Fibroblast of villous mesenchyme (primary cell): ENCODE measurements at regions not wholly inside any gene's neighbourhood (a gene's known extent, or its start where the extent isn't known, plus 50 kb on each side); places are given as distances from the start of the nearest gene placed in this dataset.

Experiments
- DNase-seq: peaks from one replicate; pipeline ENCODE4 v3.0.0-alpha.2; 2010; ENCODE audit warnings: low read depth
- H3K4me3 ChIP-seq: 2 replicates; pipeline ENCODE4 v1.5.1; 2011; ENCODE audit warnings: low read depth, mild to moderate bottlenecking, low read length
- TF ChIP-seq, protein P1 (sequence below): IDR thresholded peaks from 2 replicates; pipeline ENCODE4 v1.5.1; 2012; ENCODE audit warnings: low read depth, mild to moderate bottlenecking, low read length; ENCODE audit not compliant: insufficient read depth

DNA sequence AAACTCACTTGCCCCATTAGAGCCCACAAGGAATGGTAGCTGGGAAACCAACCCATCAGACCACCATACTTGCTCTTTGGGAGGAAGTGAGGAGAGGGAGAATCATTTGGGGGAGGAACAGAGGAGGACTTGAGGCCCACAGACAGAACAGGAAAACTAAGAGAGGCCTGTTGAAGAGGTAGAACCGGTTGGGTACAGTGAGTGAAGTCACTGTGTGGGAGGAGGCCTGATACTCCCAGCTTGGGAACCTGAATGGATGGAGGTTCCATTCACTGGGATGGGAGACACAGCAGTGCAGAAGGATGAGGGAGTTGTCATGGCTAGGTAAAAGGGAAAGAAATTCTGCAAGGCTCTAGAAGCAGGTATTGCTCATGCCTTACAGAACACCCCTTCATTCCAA lies 63.4 kb upstream of the PSEN2 start:
- DNase-seq: no peak
- TF ChIP-seq, protein P1, sequence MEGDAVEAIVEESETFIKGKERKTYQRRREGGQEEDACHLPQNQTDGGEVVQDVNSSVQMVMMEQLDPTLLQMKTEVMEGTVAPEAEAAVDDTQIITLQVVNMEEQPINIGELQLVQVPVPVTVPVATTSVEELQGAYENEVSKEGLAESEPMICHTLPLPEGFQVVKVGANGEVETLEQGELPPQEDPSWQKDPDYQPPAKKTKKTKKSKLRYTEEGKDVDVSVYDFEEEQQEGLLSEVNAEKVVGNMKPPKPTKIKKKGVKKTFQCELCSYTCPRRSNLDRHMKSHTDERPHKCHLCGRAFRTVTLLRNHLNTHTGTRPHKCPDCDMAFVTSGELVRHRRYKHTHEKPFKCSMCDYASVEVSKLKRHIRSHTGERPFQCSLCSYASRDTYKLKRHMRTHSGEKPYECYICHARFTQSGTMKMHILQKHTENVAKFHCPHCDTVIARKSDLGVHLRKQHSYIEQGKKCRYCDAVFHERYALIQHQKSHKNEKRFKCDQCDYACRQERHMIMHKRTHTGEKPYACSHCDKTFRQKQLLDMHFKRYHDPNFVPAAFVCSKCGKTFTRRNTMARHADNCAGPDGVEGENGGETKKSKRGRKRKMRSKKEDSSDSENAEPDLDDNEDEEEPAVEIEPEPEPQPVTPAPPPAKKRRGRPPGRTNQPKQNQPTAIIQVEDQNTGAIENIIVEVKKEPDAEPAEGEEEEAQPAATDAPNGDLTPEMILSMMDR: no peak
- no peak overlapping the region for H3K4me3 ChIP-seq

- no peak overlapping the region for H3K4me3 ChIP-seq
- TF ChIP-seq, protein P1: no peak
- no peak for DNase-seq
Measured at GRCh38 chr1:226804907-226805759, 65.3 kb upstream of the PSEN2 start.

DNA sequence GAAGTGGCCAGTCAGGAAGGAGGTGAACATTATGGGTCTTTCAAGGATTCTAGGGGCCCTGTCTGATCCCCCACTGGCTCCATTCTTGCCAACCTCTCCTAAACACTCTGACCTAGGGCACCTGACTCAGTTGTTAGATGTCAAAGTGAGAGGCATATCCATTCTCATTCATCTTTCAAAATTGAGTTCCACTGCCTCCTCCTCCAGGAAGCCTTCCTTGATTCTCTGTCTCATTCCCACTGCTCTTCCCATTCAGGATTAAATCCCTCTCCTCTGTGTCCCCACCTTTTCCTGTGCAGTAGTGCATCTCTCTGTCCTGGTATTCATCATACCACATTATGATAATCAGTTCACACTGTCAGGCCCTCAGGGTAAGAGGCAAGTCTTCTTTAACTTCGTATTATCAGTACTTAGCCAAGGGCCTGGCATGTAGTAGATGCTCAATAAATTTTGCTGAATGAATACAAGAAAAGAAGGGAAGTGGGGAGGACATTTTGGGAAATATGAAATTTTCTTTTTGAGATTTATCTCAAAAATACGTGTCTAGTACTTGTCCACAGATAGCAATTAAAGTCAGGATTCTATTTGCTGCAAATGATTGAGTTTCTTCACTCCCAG lies 61.8 kb upstream of the ITPKB start:
- H3K4me3 ChIP-seq: no peak overlapping the region
- DNase-seq: no peak
- TF ChIP-seq, protein P1: no peak

DNA sequence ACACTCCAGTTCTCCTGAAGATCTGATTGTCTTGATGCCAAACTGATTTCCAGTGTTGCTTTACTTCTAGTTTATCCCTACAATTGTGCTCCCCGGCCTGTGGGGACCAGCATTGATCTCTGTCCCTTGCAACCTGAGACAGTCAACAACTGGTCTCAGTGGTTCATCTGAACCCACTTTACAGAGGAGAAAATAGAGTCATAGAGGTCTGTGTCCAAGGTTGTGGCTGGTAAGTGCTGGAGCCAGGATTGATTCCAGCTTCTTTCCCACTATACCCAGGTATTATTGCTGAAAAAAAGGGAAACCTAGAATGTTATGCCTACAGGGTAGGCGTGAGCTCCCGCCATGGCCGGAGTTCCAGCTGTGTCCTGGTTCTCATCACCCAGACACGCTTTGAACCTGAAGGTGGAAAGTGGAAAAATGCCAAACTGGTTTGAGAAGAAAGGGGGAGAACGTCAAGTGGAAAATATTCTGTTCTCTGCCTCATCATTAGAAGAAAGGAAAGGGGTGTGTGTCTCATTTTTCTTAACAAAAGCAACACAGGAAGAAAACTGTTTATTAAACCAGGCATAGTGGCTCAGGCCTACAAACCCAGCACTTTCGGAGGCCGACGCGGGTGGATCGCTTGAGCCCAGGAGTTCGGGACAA lies 60.7 kb upstream of the ITPKB start:
- no peak overlapping the region for H3K4me3 ChIP-seq
- TF ChIP-seq, protein P1: no peak
- DNase-seq: no peak

DNA sequence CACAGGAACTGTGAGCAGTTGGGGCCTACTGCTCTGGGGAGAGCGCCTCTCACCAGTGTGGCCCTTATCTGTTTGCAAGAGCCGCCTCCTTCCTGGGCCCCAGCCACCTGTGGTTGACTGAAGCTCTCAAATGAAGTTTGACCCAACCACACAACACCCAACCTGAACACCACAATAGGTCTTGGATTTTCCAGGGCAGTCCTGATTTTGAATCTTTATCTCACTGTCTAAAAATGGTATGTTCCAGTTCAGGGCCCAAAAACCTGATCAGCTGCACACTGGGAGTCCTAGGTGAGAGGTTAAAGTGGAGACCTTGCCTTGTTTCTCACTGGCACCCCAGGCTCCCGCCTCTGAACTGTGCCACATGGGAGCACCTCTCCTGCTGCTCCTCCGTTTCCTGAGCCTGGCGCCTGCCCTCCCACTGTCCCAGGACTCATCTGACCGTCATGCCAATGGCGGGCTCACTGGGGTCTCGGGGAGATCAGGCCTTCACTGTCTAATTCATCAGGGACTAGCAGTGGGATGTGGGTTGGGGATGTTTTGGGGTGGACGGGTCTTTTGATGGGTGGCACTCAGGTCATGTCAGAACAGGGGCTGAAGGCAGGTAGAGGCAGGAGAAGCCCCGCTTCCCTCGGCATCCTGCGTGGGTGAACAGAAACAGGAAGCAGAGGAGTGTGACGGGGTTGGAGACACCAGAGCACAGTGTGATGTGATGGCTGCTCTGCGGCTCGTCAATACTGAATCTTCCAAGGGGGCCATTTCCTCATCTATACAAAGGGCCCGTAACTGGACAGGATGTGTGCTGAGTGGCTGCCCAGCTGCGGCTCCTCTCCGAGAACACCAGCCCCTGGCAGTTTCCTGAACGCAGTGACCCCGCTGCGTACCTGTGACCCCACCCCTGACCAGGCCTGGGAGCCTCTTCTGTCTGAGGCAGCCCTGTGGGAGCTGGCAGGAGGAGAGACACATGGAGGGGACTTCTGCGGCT lies 59.6 kb upstream of the ITPKB start:
- H3K4me3 ChIP-seq: no peak overlapping the region
- TF ChIP-seq, protein P1: no peak

GRCh38 chr1:226797151-226797550 lies 58.1 kb upstream of the ITPKB start:
- TF ChIP-seq, protein P1: no peak
- no peak for DNase-seq
- H3K4me3 ChIP-seq: no peak overlapping the region

More for the DNA sequence above, 59.6 kb upstream of the ITPKB start:
- no peak for DNase-seq
